OCI-M1 (cell line): ENCODE measurements at regions not wholly inside any gene's neighbourhood (a gene's known extent, or its start where the extent isn't known, plus 50 kb on each side); places are given as distances from the start of the nearest gene placed in this dataset.
"Not testable (repeated sequence)": the region's sequence is repeated elsewhere in the genome, so short reads cannot be mapped to it uniquely, and the experiment has no call there.

Source experiments
- DNase-seq: peaks from one replicate; lab custom pipeline; 2025; lab: John Stamatoyannopoulos, UW

DNA sequence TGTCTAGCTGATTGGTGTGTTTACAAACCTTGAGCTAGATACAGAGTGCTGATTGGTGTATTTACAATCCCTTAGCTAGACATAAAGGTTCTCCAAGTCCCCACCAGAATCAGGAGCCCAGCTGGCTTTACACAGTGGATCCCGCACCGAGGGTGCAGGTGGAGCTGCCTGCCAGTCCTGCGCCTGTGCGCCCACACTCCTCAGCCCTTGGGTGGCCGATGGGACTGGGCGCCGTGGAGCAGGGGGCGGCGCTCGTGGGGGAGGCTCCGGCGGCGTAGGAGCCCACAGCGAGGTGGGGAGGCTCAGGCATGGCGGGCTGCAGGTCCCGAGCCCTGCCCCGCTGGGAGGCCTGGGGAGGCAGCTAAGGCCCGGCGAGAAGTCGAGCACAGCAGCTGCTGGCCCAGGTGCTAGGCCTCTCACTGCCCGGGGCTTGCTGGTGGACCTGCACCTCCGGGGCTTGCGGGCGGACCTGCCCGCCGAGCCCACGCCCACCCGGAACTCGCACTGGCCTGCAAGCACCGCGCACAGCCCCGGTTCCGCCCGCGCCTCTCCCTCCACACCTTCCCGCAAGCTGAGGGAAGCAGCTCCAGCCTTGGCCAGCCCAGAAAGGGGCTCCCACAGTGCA, 51.0 kb upstream of the CDYL start:
- DNase-seq, result not testable (repeated sequence)

DNA sequence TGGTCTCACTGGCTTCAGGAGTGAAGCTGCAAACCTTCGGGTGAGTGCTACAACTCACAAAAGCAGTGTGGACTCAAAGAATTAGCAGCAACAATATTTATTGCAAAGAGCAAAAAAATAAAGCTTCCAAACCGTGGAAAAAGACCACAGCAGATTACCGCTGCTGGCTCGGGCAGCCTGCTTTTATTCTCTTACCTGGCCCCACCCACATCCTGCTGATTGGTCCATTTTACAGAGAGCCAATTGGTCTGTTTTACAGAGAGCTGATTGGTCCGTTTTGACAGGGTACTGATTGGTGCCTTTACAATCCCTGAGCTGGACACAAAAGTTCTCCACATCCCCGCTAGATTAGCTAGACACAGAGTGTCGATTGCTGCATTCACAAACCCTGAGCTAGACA, 51.5 kb upstream of the CDYL start:
- DNase-seq, result not testable (repeated sequence)

DNA sequence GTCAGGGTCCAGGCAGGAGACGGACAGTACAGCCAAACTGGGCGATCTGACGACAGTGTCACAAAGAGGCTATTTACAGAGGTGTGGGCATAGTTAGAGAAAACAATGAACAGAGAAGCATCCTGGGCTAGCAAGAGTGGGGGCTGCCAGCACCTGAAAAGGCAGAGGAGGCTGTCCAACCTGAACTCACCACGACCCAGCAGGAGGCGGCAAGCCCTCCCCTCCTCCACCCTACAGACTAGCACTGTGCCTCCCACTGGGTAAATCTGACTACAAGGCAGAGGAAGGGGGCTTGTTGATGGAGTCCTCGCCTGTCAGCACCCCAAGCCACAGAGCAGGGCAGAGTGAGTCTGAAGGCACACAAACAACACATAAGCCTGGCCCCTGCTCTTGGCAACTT, 52.8 kb upstream of the CDYL start:
- DNase-seq, result no peak

DNA sequence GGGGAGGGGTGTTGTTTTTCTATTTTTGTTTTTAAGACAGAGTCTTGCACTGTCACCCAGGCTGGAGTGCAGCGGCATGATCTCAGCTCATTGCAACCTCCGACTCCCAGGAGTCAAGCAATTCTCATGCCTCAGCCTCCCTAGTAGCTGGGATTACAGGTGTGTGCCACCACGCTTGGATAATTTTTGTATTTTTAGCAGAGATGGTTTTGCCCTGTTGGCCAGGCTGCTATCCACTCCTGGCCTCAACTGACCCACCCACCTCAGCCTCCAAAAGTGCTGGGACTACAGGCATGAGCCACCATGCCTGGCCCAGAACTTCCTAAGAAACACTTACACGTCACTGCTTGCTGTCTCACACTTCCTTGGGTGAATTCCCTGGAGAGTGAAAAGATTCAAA, 54.8 kb upstream of the CDYL start:
- not testable (repeated sequence) for DNase-seq

DNA sequence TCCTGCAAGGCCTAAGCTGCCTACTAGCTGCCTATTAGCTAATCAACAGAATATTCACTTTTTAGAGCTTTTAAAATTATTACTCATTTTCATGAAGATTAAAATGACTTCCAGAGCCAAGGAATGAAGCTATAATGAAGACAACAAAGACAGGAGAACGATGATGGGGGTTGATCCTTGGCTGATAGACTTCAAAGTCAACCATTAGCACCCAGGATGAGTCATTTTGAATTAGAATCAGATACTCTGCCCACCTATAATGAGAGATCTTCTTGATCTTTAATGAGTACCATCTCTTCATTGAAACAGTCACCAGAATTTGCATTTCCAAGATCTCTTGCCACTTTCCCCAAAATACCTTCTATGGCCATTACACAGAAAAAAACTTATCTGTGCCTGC, 56.7 kb upstream of the CDYL start:
- DNase-seq, result no peak

DNA sequence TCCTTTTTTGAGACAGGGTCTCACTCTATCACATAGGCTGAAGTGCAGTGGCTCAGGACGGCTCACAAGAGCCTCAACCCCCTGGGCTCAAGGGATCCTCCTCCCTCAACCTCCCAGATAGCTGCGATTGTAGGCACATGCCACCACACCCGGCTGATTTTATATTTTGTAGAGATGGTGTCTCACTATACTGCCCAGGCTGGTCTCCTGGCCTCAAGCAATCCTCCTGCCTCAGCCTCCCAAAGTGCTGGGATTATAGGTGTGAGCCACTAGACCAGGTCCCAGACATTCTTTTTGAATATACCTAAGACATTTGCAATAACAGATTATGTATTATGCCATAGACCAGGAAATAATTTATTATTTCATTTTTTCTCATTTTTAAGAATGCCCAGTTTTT, 58.3 kb upstream of the CDYL start:
- DNase-seq, result no peak

DNA sequence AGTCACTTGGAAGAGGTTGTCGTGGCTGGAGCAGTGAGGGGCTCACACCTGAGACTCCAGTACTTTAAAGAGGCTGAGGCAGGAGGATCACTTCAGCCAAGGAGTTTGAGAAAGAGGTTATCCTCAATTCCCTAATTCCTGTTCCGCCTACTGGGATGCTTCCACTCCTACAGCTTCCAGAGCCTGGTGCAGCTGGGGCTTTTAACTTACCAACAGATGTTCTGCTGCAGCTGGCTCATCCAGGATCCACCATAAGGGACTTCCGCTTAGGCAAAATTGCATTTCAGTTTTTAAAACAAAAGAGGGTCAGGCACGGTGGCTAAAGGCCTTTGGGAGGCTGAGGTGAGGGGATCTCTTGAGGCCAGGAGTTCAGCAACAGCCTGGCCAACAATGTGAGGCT, 59.1 kb upstream of the CDYL start:
- no peak for DNase-seq

DNA sequence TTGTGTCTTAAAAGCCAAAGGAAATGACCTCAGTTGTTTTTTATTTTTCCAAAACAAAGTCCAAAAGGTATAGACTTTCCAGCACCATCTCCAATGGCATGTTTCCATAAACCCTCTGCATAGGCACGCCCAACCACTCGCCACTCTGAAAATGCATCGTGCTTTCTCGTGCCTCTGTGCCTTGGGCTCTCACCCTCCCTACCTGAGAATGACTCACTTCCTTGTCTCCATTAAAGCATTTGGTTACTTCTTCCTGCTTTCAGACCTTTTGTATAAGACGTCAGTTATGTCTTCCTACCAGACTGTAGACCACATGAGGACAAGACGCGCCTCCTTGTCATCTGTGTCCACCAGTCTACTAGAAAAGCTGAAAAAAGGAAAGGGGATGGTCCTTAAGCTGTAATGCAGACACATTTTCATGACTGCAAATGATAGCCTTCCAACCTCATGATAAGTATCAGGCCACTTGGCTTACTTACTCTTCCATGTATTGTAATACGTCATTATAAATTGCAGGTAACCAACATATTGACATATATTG, 61.2 kb upstream of the CDYL start:
- no peak for DNase-seq

DNA sequence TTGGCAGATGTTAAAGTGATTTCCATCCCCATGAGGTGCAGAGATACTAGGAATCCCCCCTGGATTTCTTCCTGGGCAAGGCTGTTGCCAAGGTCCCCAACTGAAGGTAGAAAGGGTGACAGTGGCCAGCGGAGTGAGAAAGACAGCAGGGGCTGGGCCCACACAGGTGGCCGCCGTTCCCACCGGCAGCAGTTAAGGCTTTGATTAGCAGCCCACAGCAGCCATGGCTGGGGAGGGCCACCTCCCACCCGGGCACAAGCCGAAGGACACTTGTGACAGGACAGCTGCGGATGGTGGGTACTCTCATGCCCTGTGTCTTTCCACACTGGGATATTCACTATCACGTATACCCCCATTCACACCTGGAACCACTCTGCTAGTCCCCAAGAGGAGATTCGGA, 63.9 kb upstream of the CDYL start:
- DNase-seq, result no peak

DNA sequence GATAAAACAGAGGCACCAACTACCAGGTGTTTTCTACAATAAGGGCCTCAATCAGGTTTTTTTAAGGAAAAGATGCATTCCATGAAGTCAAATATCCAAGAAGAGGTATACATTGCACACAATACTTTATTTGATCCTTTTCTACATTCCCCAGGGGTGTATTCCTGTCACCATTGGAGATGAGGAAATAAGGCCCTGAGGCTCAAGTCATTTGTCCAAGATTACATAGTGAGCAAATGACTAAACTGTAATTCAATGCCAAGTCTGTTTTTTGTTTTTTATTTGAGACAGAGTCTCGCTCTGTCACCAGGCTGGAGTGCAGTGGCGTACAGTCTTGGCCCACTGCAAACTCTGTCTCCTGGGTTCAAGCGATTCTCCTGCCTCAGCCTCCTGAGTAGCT, 69.2 kb upstream of the CDYL start:
- no peak for DNase-seq

DNA sequence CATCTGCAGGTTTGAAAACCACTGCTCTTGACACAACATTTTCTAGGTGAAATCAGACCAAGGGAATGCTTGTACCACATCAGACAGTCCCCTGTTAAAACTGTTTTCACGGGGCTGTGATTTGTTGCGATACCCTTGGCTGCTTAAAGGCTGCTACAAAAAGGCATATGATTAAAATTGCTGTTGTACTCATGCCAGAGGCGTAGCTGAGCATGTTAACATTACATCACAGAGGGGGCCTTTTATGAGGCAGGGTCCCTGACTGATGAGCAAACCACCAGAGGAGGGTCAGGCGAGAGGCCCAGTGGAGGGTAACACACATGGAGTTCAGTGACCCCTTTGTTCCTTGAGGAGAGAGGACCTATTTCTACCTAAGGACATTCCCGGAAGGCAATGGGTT, 70.4 kb upstream of the CDYL start:
- no peak for DNase-seq

DNA sequence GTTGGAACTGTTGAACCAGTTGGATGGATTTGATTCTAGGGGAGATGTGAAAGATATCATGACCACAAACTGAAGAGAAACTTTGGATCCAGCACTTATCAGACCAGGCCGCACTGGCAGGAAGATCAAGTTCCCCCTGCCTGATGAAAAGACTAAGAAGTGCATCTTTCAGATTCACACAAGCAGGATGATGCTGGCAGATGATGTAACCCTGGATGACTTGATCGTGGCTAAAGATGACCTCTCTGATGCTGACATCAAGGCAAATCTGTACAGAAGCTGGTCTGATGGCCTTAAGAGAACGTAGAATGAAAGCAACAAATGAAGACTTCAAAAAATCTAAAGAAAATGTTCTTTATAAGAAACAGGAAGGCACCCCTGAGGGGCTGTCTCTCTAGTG, 72.8 kb upstream of the CDYL start:
- peak; percentile 75 for DNase-seq

DNA sequence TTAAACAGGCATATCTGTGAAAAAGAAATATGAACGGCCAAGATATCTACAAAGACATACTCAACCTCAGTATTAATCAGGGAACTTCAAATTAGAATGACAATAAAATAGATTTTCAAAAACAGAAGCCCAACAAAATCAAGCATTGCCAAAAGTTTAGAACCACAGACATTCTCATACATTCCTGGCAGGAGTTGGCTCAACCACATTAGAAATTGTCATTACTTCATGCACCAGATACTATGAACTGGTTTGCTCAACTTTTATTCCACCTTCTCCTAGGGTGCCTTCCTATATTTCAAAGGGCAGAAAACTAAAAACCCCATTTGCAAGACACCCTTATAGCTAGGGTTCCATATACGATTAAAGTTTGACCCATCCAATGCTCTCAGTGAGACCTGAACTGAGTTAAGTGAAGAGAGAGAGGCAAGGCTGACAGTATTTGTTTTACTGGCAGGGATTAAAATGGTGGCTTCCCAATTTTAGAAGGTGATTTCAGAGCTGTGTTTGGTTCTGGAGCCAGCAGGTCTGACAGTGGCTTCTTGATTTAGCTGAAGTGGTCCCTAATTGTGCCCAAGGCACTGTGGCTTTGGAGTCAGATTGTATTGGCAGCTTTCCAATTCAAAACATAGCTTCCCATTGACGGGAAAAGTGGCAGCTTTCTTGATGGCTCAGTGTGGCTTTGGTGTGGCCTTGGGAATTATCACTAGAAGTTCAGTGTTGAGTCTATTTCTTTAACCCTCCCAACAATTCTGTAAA, 77.1 kb upstream of the CDYL start:
- no peak for DNase-seq

DNA sequence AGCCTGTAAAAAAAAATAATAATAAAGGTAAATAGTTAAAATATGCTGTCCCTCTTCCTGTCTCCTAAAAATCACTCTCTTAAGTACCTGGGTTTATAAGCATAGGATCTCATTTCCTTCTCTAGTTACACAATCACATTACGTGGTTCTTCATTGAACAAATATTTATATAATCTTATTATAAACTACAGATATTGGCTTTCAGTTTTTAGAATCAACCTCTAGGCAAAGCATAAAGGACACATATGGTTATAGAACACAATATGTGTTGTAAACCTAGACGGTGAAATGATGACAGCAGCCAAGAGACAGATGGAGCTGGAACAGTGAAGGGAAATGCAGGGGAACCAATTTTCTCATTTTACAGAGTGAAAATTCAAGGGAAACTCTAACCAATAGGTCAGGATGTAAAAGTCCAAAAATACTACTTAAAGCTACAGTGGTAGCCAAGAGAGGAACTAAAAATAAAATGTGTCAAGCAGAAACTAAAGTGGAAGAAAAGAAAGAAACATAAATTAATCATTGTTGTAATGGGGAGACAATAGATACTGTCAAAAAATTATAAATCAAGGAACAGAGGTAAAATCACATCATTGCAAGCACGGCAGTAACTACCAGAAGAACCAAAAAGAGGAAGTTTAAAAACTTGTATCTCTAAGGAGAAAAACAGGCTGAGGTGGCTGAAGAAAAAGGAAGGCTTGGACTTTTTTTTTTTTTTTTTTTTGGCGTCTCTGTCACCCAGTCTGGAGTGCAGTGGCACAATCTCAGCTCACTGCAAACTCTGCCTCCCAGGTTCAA, 82.8 kb upstream of the CDYL start:
- DNase-seq, result peak; percentile 68

DNA sequence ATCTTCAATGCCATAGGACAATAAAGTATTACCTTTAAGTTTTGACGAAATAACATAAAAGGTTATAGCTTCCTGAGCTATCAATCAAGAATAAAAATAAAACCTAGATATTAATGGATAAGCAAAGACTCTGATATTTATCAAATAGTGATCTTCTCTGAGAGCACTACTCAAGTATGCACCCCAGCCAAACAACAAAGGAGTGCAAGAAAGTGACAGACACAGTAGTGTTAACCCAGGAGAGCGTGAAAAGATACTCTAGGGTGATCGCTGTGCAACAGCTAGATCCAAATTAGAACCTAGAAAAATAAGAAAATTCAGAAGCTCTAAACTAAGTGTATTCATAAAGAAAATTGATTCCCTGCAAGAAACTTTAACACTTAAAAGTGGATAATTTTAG, 83.5 kb upstream of the CDYL start:
- no peak for DNase-seq

DNA sequence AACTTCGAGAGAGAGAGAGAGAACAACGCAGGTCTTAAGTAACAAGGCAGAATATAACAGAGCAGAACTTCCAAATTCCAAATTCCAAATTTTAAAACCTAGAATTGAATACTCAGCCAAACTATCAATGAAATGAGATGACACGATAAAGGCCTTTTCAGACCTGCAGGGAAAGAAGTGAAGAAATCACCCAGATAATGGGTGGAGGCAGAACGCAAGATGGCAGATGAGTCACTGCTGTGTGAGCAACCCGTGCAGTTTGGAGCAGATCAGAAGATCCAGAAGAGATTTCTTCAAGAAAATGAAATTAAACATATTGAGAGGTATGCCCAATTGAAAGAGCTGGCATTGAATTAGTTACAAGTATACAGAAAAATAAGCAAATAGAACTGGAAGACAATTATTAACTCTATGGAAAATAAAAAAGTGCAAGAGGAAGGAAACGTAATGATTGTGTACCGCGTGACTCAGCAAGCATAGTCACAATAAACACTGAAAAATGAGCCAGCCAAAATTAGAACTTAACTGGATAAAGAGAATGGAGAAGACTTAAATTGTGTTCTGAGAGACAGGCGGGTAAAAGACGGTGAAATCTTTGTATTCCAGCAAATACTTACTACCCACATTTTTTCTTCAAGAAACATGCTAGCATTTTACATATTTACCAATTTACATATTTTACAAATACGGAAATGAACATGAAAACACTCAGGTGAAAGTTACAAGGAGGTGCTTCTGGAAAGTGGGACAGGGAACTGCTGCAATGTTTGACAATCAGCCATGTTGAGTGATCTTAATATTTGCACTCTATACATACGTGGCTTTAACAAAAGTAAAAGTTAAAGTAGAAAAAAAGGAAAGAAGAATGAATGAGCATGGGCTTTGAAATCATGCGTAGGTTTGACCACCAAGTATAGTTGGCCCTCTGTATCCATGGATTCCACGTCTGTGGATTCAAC, 87.9 kb upstream of the CDYL start:
- DNase-seq, result peak; percentile 79

DNA sequence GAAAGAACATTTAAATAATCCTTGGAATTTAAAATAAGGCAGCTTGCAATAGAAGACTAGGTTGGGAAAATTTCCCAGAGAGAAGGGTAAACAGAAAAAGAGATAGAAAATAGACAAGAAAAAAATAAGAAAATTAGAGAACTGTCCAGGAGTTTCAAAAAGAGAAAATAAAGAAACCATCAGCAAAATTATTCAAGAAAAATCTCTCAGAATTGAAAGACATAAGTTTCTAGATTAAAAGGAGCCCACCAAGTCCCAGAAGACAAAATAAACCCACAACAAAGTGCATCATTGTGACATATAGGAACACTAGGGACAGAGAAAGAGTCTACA, 88.6 kb upstream of the CDYL start:
- no peak for DNase-seq

DNA sequence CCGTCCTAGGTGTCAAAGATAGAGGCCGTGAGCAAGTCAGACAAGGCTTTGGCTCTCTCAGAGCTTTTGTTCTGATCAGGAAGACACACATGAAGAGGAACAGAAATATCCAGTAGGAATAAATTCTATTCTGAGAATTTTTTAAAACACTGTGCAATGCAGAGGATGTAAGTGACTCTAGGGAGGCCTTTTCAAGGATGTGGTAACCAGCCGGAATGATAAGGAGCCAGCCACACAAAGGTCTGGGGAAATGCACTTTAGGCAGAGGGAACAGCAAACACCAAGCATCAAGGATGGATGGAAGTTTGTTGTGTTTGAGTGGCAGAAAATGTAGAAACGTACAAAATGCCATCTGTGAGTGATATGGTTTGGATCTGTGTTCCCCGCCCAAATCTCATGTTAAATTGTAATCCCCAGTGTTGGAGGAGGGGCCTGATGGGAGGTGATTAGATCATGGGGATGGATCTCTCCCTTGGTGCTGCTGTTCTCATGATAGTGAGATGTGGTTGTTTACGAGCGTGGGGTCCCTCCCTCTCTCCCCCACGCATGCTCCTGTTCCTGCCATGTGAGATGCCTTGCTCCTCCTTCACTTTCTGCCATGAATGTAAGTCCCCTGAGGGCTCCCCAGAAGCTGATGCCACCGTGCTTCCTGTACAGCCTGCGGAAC, 93.6 kb upstream of the CDYL start:
- DNase-seq, result peak; percentile 68

DNA sequence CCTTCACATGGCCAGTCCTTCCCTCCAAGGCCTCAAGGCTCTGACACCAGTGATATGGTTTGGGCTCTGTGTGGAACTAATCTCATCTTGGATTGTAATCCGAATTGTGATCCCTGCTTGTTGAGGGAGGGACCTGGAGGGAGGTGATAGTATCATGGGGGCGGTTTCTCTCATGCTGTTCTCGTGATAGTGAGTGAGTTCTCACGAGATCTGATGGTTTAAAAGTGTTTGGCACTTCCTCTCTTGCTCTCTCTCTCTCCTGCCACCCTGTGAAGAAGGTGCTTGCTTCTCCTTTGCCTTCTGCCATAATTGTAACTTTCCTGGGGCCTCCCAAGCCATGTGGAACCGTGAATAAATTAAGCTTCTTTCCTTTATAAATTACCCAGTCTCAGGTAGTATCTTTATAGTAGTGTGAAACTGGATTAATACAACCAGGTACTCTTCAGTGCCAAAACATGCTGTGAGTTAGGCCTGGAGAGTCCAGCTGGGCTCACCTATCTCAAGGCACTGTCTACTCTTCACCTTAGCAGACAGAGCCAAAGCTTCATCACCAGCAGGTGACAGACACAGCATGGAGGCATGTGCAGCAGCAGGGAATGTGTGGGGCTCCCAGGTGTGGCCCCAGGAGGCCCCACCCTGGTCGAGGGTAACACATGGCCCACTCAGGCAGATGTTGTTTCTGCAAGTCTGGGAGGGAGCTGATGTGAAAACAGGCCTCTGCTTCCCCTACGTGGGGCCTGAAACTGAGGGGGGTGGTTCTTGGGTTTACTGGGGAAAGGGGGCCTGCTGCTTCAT, 97.5 kb upstream of the CDYL start:
- peak; percentile 30 for DNase-seq

DNA sequence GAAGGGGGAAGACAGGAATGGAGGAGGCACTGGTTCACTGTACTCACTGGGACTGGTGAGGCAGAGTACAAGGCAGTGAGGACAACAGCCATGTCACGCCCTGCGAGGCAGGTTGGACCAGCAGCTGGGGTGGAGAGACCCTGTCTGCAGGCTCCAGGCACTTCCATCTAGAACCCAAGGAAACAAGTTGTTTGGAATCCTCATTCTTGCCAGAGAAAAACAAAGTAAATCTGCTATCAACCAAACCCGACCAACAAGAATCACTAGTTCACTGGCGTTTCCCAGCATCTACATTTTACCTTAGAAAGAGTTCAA, 98.5 kb upstream of the CDYL start:
- no peak for DNase-seq
